ENCODE measurements at regions not wholly inside any gene's neighbourhood (a gene's known extent, or its start where the extent isn't known, plus 50 kb on each side); places are given as distances from the start of the nearest gene placed in this dataset.
A peak's percentile ranks its signal among the peaks of the same experiment; 100 is the strongest.

DNA sequence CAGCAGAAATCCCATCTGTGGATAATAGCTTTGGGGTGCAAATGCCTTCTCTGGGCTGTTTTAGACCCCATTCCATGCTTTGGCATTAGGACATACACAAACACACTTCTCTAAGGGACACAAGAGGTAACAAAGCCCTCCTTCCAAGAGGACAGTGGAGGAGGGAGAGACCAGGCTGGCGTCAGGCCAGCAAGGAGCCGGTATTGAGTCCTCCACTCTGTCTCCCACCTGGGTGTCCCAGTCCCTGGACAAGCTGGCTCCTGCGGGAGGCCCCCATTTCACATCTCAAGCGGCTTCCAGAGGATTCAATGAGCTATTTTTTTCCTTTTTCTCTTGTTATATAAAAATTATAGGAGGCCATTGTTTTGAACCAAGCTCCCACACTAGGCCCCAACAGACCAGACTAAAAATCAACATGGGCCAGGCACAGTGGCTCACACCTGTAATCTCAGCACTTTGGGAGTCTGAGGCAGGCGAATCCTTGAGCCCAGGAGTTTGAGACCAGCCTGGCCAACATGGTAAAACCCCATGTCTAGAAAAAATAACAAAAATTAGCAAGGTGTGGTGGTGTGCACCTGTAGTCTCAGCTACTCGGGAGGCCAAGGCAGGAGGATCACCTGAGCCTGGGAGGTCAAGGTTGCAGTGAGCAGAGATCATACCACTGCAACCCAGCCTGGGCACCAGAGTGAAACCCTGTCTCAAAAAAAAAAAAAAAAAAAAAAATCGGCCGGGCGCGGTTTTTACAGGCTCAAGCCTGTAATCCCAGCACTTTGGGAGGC lies 142.9 kb downstream of the TOMM20 start:
- no peak for TF ChIP-seq Cebpa-rat (IDR thresholded peaks at IDR 0.05)
- Histone ChIP-seq H3K27ac (peak overlapping the region; percentile 75 to 100 (median 99)), H3K4me1 (peaks cover 36 to 76% (median 65%) of the 10 kb centered on the region in 10 experiments), H3K4me2 (peak overlapping the region in 7 of 11 experiments; percentile 43 to 98 (median 88); a peak in 13 of 22 replicates), H3K27me3 (no peaks in the 10 kb centered on the region), H3K4me3 (no peak overlapping the region), H3K9me3 (replicated peaks in 1 of 11) (peaks cover 0 to 13% (median 0%) of the 10 kb centered on the region in 11 experiments; a peak in 4 of 22 replicates), H3K36me3 (no peaks in the 10 kb centered on the region), H3K9ac (peak overlapping the region in 6 of 11 experiments; percentile 54 to 77 (median 68); a peak in 8 of 22 replicates), H4K20me1 (no peaks in the 10 kb centered on the region)

DNA sequence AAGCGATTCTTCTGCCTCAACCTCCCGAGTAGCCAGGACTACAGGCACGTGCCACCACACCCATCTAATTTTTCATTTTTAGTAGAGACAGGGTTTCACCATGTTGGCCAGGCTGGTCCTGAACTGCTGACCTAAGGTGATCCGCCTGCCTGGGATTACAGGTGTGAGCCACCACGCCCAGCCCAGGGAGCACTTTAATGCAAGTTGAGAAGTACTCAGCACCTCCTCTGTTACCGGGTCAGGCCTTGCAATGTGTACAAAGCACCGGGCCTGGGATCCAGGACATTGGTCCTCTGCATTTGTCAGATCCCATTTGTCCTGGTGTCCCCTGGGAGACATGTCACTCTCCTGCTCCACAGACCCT lies 143.6 kb downstream of the TOMM20 start:
- H3K27ac ChIP-seq: peak overlapping the region; percentile 75 to 100 (median 99)
- peak overlapping the region in 6 of 11 experiments; percentile 54 to 77 (median 68); a peak in 12 of 22 replicates for H3K9ac ChIP-seq
- H3K27me3 ChIP-seq: no peaks in the 10 kb centered on the region
- peaks cover 42 to 80% (median 70%) of the 10 kb centered on the region in 10 experiments for H3K4me1 ChIP-seq
- no peaks in the 10 kb centered on the region for H4K20me1 ChIP-seq
- peaks cover 0 to 13% (median 0%) of the 10 kb centered on the region in 11 experiments; a peak in 4 of 22 replicates for H3K9me3 ChIP-seq (replicated peaks in 1 of 11)
- no peaks in the 10 kb centered on the region for H3K36me3 ChIP-seq
- H3K4me3 ChIP-seq: no peak overlapping the region; a peak in 1 of 20 replicates
- no peak for TF ChIP-seq Cebpa-rat (IDR thresholded peaks at IDR 0.05)
- peak overlapping the region; percentile 22 to 98 (median 74) for H3K4me2 ChIP-seq

DNA sequence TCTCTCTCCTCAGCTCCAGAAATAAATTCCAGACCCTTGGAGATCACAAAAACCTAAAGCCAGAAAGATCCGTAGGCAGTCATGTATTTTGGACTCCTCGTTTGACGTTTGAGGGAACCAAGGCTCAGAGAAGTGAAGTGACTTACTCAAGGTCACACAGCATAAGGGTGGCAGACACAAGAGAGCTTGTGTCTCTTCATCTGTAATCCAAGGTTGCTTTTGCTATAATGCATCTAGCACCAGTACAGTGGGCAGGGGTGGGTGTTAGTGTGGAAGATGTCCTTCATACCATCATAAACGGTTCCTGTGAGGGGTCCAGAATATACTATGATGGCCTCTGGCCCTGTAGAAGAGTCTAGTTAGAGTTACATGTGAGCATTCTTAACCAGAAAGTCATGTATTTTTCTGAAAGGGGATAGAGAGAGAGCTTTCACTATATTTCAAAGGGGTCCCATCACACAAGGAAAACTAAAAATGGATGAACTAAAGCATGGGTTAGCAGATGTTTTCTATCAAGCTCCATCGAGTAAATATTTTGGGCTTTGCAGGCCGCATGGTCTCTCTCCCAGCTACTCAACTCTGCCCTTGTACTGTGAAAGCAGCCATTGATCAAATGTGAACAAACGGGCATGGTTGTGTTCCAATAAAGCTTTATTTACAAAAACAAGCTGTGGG lies 144.9 kb downstream of the TOMM20 start:
- no peak overlapping the region for H3K4me3 ChIP-seq
- H3K27me3 ChIP-seq: no peaks in the 10 kb centered on the region
- no peaks in the 10 kb centered on the region for H4K20me1 ChIP-seq
- no peak for TF ChIP-seq Cebpa-rat (IDR thresholded peaks at IDR 0.05)
- peaks cover 55 to 88% (median 83%) of the 10 kb centered on the region in 10 experiments for H3K4me1 ChIP-seq
- peaks cover 0 to 13% (median 0%) of the 10 kb centered on the region in 11 experiments; a peak in 4 of 22 replicates for H3K9me3 ChIP-seq (replicated peaks in 1 of 11)
- peak overlapping the region; percentile 75 to 100 (median 99) for H3K27ac ChIP-seq
- peak overlapping the region in 10 of 11 experiments; percentile 22 to 98 (median 81); a peak in 20 of 22 replicates for H3K4me2 ChIP-seq
- H3K9ac ChIP-seq: peak overlapping the region in 9 of 11 experiments; percentile 9 to 77 (median 63); a peak in 14 of 22 replicates
- H3K36me3 ChIP-seq: no peaks in the 10 kb centered on the region

DNA sequence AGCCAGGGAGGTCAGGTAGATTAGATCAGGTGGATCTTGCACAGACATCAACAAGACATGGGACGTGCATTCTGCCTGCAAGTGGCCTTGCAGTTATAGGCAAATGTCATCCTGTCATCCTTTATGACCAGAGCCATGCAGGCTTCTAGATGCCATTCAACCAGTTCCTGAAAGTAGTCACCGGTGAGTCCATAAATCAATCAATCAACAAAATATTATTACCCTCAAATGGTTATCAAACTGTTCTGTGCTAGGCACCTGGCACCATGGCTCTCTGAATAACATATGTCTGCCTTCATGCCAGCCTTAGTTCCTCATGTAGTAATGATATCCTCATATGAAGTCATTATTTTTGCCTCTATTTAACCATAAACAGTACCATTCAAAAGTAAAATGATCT lies 146.9 kb downstream of the TOMM20 start:
- Histone ChIP-seq H3K9me3 (replicated peaks in 1 of 11) (peaks cover 0 to 13% (median 0%) of the 10 kb centered on the region in 11 experiments; a peak in 4 of 22 replicates), H3K36me3 (no peaks in the 10 kb centered on the region), H3K27me3 (no peaks in the 10 kb centered on the region), H3K27ac (peak overlapping the region; percentile 97 to 100 (median 99)), H3K9ac (peak overlapping the region; percentile 90 to 97 (median 95); a peak in 21 of 22 replicates), H3K4me3 (peak overlapping the region in 4 of 10 experiments; percentile 8 to 63 (median 53); a peak in 3 of 20 replicates), H4K20me1 (no peaks in the 10 kb centered on the region), H3K4me1 (peaks cover 74 to 95% (median 92%) of the 10 kb centered on the region in 10 experiments), H3K4me2 (peak overlapping the region; percentile 87 to 99 (median 93))
- TF ChIP-seq Cebpa-rat (IDR thresholded peaks at IDR 0.05): no peak

DNA sequence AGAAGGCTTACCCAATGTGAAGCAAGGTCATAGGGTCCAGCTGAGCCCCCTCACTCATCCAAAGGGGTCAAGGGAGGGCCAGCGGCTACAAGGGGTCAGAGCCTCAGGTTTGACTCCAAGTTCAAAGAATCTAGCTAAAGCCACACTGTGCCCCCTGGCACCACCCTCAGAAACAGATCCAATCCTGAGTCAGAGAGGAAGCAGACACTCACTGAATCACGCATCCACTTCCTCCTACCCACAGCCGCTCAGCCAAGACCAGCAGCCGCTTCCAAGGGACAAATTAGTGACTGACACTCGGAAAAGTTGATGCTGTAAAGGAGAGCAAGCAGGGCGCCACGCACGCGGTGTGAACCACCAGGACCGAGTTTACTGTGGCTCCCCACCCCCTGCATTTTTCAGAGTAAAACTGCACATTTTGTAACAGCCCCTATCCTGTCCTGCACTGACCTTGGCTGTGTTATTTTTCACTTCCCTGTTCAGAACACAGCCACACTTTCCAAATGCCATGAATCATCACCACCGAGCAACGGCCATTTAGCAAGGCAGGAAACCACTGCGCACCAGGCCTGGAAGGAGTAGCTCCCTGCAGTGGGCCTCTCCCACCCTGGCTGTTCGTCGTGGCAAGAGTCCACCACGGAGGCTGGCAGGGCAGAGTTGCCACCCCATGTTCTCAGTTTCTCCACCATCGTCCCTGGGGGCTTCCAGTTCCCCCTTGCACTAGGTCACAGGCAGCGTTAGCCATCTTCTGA lies 147.8 kb downstream of the TOMM20 start:
- H3K4me2 ChIP-seq: peak overlapping the region; percentile 87 to 99 (median 93)
- no peaks in the 10 kb centered on the region for H3K27me3 ChIP-seq
- no peaks in the 10 kb centered on the region for H4K20me1 ChIP-seq
- peak overlapping the region; percentile 37 to 70 (median 59) for H3K4me3 ChIP-seq
- peak overlapping the region; percentile 97 to 100 (median 99) for H3K27ac ChIP-seq
- H3K9ac ChIP-seq: peak overlapping the region; percentile 90 to 97 (median 95)
- peaks cover 83 to 96% (median 94%) of the 10 kb centered on the region in 10 experiments for H3K4me1 ChIP-seq
- TF ChIP-seq Cebpa-rat (IDR thresholded peaks at IDR 0.05): peak; percentile 61 to 89 (median 81); a peak in 20 of 22 replicates
- peaks cover 0 to 13% (median 0%) of the 10 kb centered on the region in 11 experiments; a peak in 5 of 22 replicates for H3K9me3 ChIP-seq (replicated peaks in 1 of 11)
- peaks cover 0 to 8% (median 0%) of the 10 kb centered on the region in 11 experiments; a peak in 3 of 22 replicates for H3K36me3 ChIP-seq

DNA sequence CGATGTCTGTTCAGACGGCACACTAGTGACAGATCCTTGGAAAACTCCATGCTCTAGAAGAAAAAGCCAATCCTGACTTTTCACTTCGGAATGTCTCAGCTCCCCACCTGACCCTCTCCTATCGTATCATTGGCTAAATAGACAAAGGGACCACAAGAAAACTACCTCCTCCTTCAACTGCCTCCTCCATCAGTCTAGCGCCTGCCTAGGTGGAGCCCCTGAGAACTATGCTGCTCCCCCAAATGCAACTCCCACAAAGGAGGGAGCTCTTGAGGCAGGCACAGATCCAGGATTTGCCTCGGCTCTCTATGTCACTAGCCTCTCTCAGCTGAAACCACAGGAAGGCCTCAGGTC lies 148.4 kb downstream of the TOMM20 start:
- peaks cover 88 to 98% (median 95%) of the 10 kb centered on the region in 10 experiments for H3K4me1 ChIP-seq
- peak overlapping the region; percentile 87 to 99 (median 93) for H3K4me2 ChIP-seq
- no peaks in the 10 kb centered on the region for H4K20me1 ChIP-seq
- H3K27me3 ChIP-seq: no peaks in the 10 kb centered on the region
- H3K4me3 ChIP-seq: peak overlapping the region; percentile 37 to 70 (median 59)
- H3K9ac ChIP-seq: peak overlapping the region; percentile 90 to 97 (median 95)
- peaks cover 0 to 13% (median 0%) of the 10 kb centered on the region in 11 experiments; a peak in 3 of 22 replicates for H3K36me3 ChIP-seq
- TF ChIP-seq Cebpa-rat (IDR thresholded peaks at IDR 0.05): no peak
- H3K27ac ChIP-seq: peak overlapping the region; percentile 97 to 100 (median 99)
- H3K9me3 ChIP-seq (replicated peaks in 1 of 11): peaks cover 0 to 13% (median 0%) of the 10 kb centered on the region in 11 experiments; a peak in 6 of 22 replicates

DNA sequence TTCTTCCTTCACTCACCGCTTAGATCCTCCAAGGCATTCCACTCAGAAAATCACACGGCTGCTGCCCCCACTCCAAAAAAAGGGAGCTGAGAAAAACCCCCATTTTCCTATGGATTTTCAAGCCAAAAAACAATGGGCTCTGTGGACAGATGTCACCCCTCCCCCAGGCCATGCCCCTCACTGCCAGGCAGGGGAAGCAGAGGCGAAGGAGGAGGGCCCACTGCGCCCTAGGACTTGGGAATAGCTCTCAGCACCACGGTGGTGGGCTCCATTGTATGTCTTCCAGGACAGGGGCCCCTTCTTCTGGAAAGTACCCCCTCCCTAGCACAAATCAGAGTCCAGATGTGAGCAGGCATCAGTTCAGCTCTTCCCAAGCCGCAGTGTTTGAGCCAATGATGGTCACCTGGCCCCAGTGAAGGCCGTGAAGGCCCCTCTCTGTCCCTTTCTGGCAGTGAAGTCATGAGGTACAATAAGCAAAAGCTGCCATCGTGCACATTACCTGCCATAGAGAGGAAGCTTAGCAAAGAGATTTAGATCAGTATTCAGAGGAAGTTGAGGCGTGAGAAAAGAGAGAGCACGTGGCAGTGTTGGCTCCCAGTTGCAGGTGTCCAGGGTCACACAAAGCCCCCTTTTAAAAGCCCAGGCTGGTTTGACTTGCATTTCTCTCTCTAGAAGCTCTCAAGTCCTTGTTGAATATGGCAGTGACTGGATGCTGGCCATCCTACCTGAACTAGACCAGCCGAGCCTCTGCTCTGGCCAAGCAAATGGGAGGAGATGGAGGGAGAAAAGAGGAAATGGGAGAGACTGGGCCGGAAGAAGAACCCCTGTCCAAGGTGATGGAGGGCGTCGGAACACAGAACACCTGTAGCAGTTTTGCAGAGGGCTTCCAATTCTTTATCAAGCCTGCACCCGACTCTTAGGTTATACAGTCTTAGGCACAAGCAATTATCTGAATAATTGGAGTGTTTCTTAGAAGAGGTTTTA lies 149.0 kb downstream of the TOMM20 start:
- Histone ChIP-seq H3K27me3 (no peaks in the 10 kb centered on the region), H3K4me3 (peak overlapping the region; percentile 37 to 70 (median 59)), H3K4me1 (peaks cover 88 to 98% (median 95%) of the 10 kb centered on the region in 10 experiments), H3K9ac (peak overlapping the region; percentile 90 to 97 (median 95)), H3K4me2 (peak overlapping the region; percentile 87 to 99 (median 93)), H3K27ac (peak overlapping the region; percentile 97 to 100 (median 99)), H4K20me1 (no peaks in the 10 kb centered on the region), H3K36me3 (peaks cover 0 to 18% (median 0%) of the 10 kb centered on the region in 11 experiments; a peak in 3 of 22 replicates), H3K9me3 (replicated peaks in 1 of 11) (peaks cover 0 to 13% (median 0%) of the 10 kb centered on the region in 11 experiments; a peak in 6 of 22 replicates)
- TF ChIP-seq Cebpa-rat (IDR thresholded peaks at IDR 0.05): no peak
